ENCODE measurements at regions not wholly inside any gene's neighbourhood (a gene's known extent, or its start where the extent isn't known, plus 50 kb on each side); places are given as distances from the start of the nearest gene placed in this dataset.
"Not testable (repeated sequence)": the region's sequence is repeated elsewhere in the genome, so short reads cannot be mapped to it uniquely, and the experiment has no call there.

GRCh38 chr10:85105614-85106255 is 777.3 kb downstream of the CCSER2 start:
- no peaks in the 10 kb centered on the region for H3K9me3 ChIP-seq (ENCODE audit: control insufficient read depth, low read depth, low read length)
- no peak overlapping the region for H3K27ac ChIP-seq (ENCODE audit: low read length)
- no peaks in the 10 kb centered on the region for H3K36me3 ChIP-seq (ENCODE audit: control insufficient read depth, insufficient read depth, low read length)
- H3K4me3 ChIP-seq (ENCODE audit: low read length): no peak overlapping the region
- no peak for DNase-seq
- no peaks in the 10 kb centered on the region for H3K27me3 ChIP-seq (ENCODE audit: control insufficient read depth, insufficient read depth, low read length)
- no peaks in the 10 kb centered on the region for H3K4me1 ChIP-seq (ENCODE audit: control insufficient read depth, insufficient read depth, low read length)
- 60% methylated on average over 1 of the region's 4 CpGs for WGBS (ENCODE audit: insufficient coverage, low lambda C conversion rate)

- H3K9me3 ChIP-seq (ENCODE audit: control insufficient read depth, low read depth, low read length): no peaks in the 10 kb centered on the region
- DNase-seq: no peak
- H3K4me1 ChIP-seq (ENCODE audit: control insufficient read depth, insufficient read depth, low read length): no peaks in the 10 kb centered on the region
- no peaks in the 10 kb centered on the region for H3K36me3 ChIP-seq (ENCODE audit: control insufficient read depth, insufficient read depth, low read length)
- no peaks in the 10 kb centered on the region for H3K27me3 ChIP-seq (ENCODE audit: control insufficient read depth, insufficient read depth, low read length)
- WGBS (ENCODE audit: insufficient coverage, low lambda C conversion rate): 83% methylated on average over 1 of the region's 1 CpG
- no peak overlapping the region for H3K27ac ChIP-seq (ENCODE audit: low read length)
- H3K4me3 ChIP-seq (ENCODE audit: low read length): no peak overlapping the region
These were observed 782.9 kb downstream of the CCSER2 start for GRCh38 chr10:85111271-85111670.

GRCh38 chr10:85124603-85125051 is 796.2 kb downstream of the CCSER2 start:
- no peaks in the 10 kb centered on the region for H3K4me1 ChIP-seq (ENCODE audit: control insufficient read depth, insufficient read depth, low read length)
- WGBS (ENCODE audit: insufficient coverage, low lambda C conversion rate): no CpG with 5 or more reads among the region's 3 CpGs
- no peak overlapping the region for H3K27ac ChIP-seq (ENCODE audit: low read length)
- H3K4me3 ChIP-seq (ENCODE audit: low read length): no peak overlapping the region
- H3K36me3 ChIP-seq (ENCODE audit: control insufficient read depth, insufficient read depth, low read length): no peaks in the 10 kb centered on the region
- no peaks in the 10 kb centered on the region for H3K27me3 ChIP-seq (ENCODE audit: control insufficient read depth, insufficient read depth, low read length)
- DNase-seq: peak in 1 of 2 donors; percentile 9
- H3K9me3 ChIP-seq (ENCODE audit: control insufficient read depth, low read depth, low read length): no peaks in the 10 kb centered on the region

GRCh38 chr10:85137253-85137652 is 808.9 kb downstream of the CCSER2 start:
- peak in 1 of 2 donors; percentile 18 for DNase-seq
- Histone ChIP-seq H3K9me3 (ENCODE audit: control insufficient read depth, low read depth, low read length) (peaks cover 2% of the 10 kb centered on the region), H3K4me3 (ENCODE audit: low read length) (no peak overlapping the region), H3K27me3 (ENCODE audit: control insufficient read depth, insufficient read depth, low read length) (no peaks in the 10 kb centered on the region), H3K4me1 (ENCODE audit: control insufficient read depth, insufficient read depth, low read length) (no peaks in the 10 kb centered on the region), H3K27ac (ENCODE audit: low read length) (no peak overlapping the region), H3K36me3 (ENCODE audit: control insufficient read depth, insufficient read depth, low read length) (no peaks in the 10 kb centered on the region)
- WGBS (ENCODE audit: insufficient coverage, low lambda C conversion rate): no CpG with 5 or more reads among the region's 5 CpGs

- no peak overlapping the region for H3K27ac ChIP-seq (ENCODE audit: low read length)
- H3K36me3 ChIP-seq (ENCODE audit: control insufficient read depth, insufficient read depth, low read length): no peaks in the 10 kb centered on the region
- no peaks in the 10 kb centered on the region for H3K4me1 ChIP-seq (ENCODE audit: control insufficient read depth, insufficient read depth, low read length)
- 71% methylated on average over 1 of the region's 5 CpGs for WGBS (ENCODE audit: insufficient coverage, low lambda C conversion rate)
- H3K27me3 ChIP-seq (ENCODE audit: control insufficient read depth, insufficient read depth, low read length): no peaks in the 10 kb centered on the region
- no peak for DNase-seq
- peaks cover 2% of the 10 kb centered on the region for H3K9me3 ChIP-seq (ENCODE audit: control insufficient read depth, low read depth, low read length)
- no peak overlapping the region for H3K4me3 ChIP-seq (ENCODE audit: low read length)
These were observed 809.7 kb downstream of the CCSER2 start for GRCh38 chr10:85138046-85138445.

GRCh38 chr10:85139124-85139523 is 810.7 kb downstream of the CCSER2 start:
- Histone ChIP-seq H3K4me1 (ENCODE audit: control insufficient read depth, insufficient read depth, low read length) (no peaks in the 10 kb centered on the region), H3K36me3 (ENCODE audit: control insufficient read depth, insufficient read depth, low read length) (no peaks in the 10 kb centered on the region), H3K27me3 (ENCODE audit: control insufficient read depth, insufficient read depth, low read length) (no peaks in the 10 kb centered on the region), H3K9me3 (ENCODE audit: control insufficient read depth, low read depth, low read length) (peaks cover 2% of the 10 kb centered on the region), H3K4me3 (ENCODE audit: low read length) (no peak overlapping the region), H3K27ac (ENCODE audit: low read length) (no peak overlapping the region)
- no peak for DNase-seq
- no CpG with 5 or more reads among the region's 5 CpGs for WGBS (ENCODE audit: insufficient coverage, low lambda C conversion rate)

GRCh38 chr10:85141520-85141919 is 813.1 kb downstream of the CCSER2 start:
- not testable (repeated sequence) for H3K9me3 ChIP-seq (ENCODE audit: control insufficient read depth, low read depth, low read length); H3K36me3 ChIP-seq (ENCODE audit: control insufficient read depth, insufficient read depth, low read length); H3K27ac ChIP-seq (ENCODE audit: low read length); H3K27me3 ChIP-seq (ENCODE audit: control insufficient read depth, insufficient read depth, low read length); DNase-seq; H3K4me1 ChIP-seq (ENCODE audit: control insufficient read depth, insufficient read depth, low read length); H3K4me3 ChIP-seq (ENCODE audit: low read length)
- WGBS (ENCODE audit: insufficient coverage, low lambda C conversion rate): no CpG with 5 or more reads among the region's 25 CpGs

- peak; percentile 45 to 68 for DNase-seq
- H3K36me3 ChIP-seq (ENCODE audit: control insufficient read depth, insufficient read depth, low read length): no peaks in the 10 kb centered on the region
- WGBS (ENCODE audit: insufficient coverage, low lambda C conversion rate): no CpG with 5 or more reads among the region's 5 CpGs
These were observed 817.6 kb downstream of the CCSER2 start for GRCh38 chr10:85145966-85146365.

GRCh38 chr10:85147346-85148250 is 819.2 kb downstream of the CCSER2 start:
- Histone ChIP-seq H3K27me3 (ENCODE audit: control insufficient read depth, insufficient read depth, low read length) (no peaks in the 10 kb centered on the region), H3K4me1 (ENCODE audit: control insufficient read depth, insufficient read depth, low read length) (peaks cover 28% of the 10 kb centered on the region), H3K27ac (ENCODE audit: low read length) (no peak overlapping the region), H3K9me3 (ENCODE audit: control insufficient read depth, low read depth, low read length) (no peaks in the 10 kb centered on the region), H3K4me3 (ENCODE audit: low read length) (no peak overlapping the region), H3K36me3 (ENCODE audit: control insufficient read depth, insufficient read depth, low read length) (no peaks in the 10 kb centered on the region)
- no CpG with 5 or more reads among the region's 1 CpG for WGBS (ENCODE audit: insufficient coverage, low lambda C conversion rate)
- DNase-seq: peak; percentile 13 to 38

More at GRCh38 chr10:85145966-85146365, 817.6 kb downstream of the CCSER2 start:
- H3K27ac ChIP-seq (ENCODE audit: low read length): no peak overlapping the region
- peaks cover 21% of the 10 kb centered on the region for H3K4me1 ChIP-seq (ENCODE audit: control insufficient read depth, insufficient read depth, low read length)
- H3K9me3 ChIP-seq (ENCODE audit: control insufficient read depth, low read depth, low read length): peaks cover 2% of the 10 kb centered on the region
- no peak overlapping the region for H3K4me3 ChIP-seq (ENCODE audit: low read length)
- H3K27me3 ChIP-seq (ENCODE audit: control insufficient read depth, insufficient read depth, low read length): no peaks in the 10 kb centered on the region

- Histone ChIP-seq H3K27me3 (ENCODE audit: control insufficient read depth, insufficient read depth, low read length) (no peaks in the 10 kb centered on the region), H3K4me1 (ENCODE audit: control insufficient read depth, insufficient read depth, low read length) (peaks cover 40% of the 10 kb centered on the region), H3K9me3 (ENCODE audit: control insufficient read depth, low read depth, low read length) (no peaks in the 10 kb centered on the region), H3K36me3 (ENCODE audit: control insufficient read depth, insufficient read depth, low read length) (no peaks in the 10 kb centered on the region), H3K27ac (ENCODE audit: low read length) (peak overlapping the region; percentile 51), H3K4me3 (ENCODE audit: low read length) (no peak overlapping the region)
- 94% methylated on average over 3 of the region's 15 CpGs for WGBS (ENCODE audit: insufficient coverage, low lambda C conversion rate)
- DNase-seq: peak in 1 of 2 donors; percentile 23
These were observed 820.6 kb downstream of the CCSER2 start for GRCh38 chr10:85148693-85149640.

Data from large intestine (tissue), 3 donors.